Fibroblast of mammary gland (primary cell): ENCODE measurements at regions not wholly inside any gene's neighbourhood (a gene's known extent, or its start where the extent isn't known, plus 50 kb on each side); places are given as distances from the start of the nearest gene placed in this dataset.

Experiments
- DNase-seq: peaks from one replicate; pipeline ENCODE4 v3.0.0-alpha.2; 2010; ENCODE audit warnings: low read depth
- H3K4me3 ChIP-seq: 2 replicates; pipeline ENCODE4 v1.5.1; 2011; ENCODE audit warnings: low read depth, mild to moderate bottlenecking, low read length, moderate library complexity; ENCODE audit not compliant: control insufficient read depth
- CTCF ChIP-seq: conservative IDR thresholded peaks from 2 replicates; pipeline ENCODE4 v1.5.1; 2011; ENCODE audit warnings: low read depth, low read length, inconsistent platforms; ENCODE audit not compliant: control insufficient read depth, insufficient read depth

- H3K4me3 ChIP-seq, result no peak overlapping the region
- peak; percentile 86 for DNase-seq
- no peak for TF ChIP-seq CTCF
Measured at GRCh38 chr18:22831441-22831904, 101.7 kb upstream of the RBBP8 start.

GRCh38 chr18:22836932-22837331 is 96.2 kb upstream of the RBBP8 start:
- no peak for TF ChIP-seq CTCF
- no peak for DNase-seq
- H3K4me3 ChIP-seq, result no peak overlapping the region

GRCh38 chr18:22838221-22838620 is 94.9 kb upstream of the RBBP8 start:
- no peak for TF ChIP-seq CTCF
- no peak overlapping the region for H3K4me3 ChIP-seq
- no peak for DNase-seq

- DNase-seq, result no peak
- TF ChIP-seq CTCF, result no peak
- no peak overlapping the region for H3K4me3 ChIP-seq
Measured at GRCh38 chr18:22838639-22839277, 94.4 kb upstream of the RBBP8 start.

- no peak overlapping the region for H3K4me3 ChIP-seq
- TF ChIP-seq CTCF, result no peak
- DNase-seq, result no peak
Measured at GRCh38 chr18:22839340-22839821, 93.7 kb upstream of the RBBP8 start.

- DNase-seq, result peak; percentile 39
- no peak overlapping the region for H3K4me3 ChIP-seq
- TF ChIP-seq CTCF, result no peak
Measured at GRCh38 chr18:22840606-22841144, 92.5 kb upstream of the RBBP8 start.
